SK-N-SH treated with all-trans-retinoic acid at 6 μM for 48 hours (cell line): ENCODE measurements at regions not wholly inside any gene's neighbourhood (a gene's known extent, or its start where the extent isn't known, plus 50 kb on each side); places are given as distances from the start of the nearest gene placed in this dataset.

Experiments used
- ATAC-seq: fragments of 200-7000 bp; cut with Tn5 transposase; 3 replicates; pipeline ENCODE4 v1.9.1; 2020; ENCODE audit warnings: mild to moderate bottlenecking, moderate library complexity
- ARNTL ChIP-seq: fragments of 450-650 bp; formaldehyde crosslinking; IDR thresholded peaks from 2 replicates; pipeline ENCODE4 v1.5.0; 2020; ENCODE audit warnings: low read depth, mild to moderate bottlenecking, moderate library complexity, borderline replicate concordance
- BACH2 ChIP-seq: fragments of 250-450 bp; sonication (Bioruptor Pico); IDR thresholded peaks from 2 replicates; pipeline ENCODE4 v1.9.0; 2021; ENCODE audit warnings: mild to moderate bottlenecking, borderline replicate concordance
- CREB5 ChIP-seq: fragments of 250-450 bp; sonication (Bioruptor Pico); IDR thresholded peaks from 2 replicates; pipeline ENCODE4 v1.5.1; 2020; ENCODE audit warnings: low read depth, mild to moderate bottlenecking, moderate library complexity
- CSDC2 ChIP-seq: fragments of 250-450 bp; sonication (Bioruptor Pico); IDR thresholded peaks from 2 replicates; pipeline ENCODE4 v1.5.0; 2020; ENCODE audit warnings: mild to moderate bottlenecking, moderate library complexity
- CSRNP3 ChIP-seq: fragments of 250-450 bp; sonication (Bioruptor Pico); IDR thresholded peaks from 2 replicates; pipeline ENCODE4 v1.5.1; 2021; ENCODE audit warnings: mild to moderate bottlenecking, moderate library complexity
- ESRRG ChIP-seq: fragments of 250-450 bp; sonication (Bioruptor Pico); IDR thresholded peaks from 2 replicates; pipeline ENCODE4 v1.6.1; 2021; ENCODE audit warnings: mild to moderate bottlenecking
- GLIS3 ChIP-seq: fragments of 250-450 bp; sonication (Bioruptor Pico); IDR thresholded peaks from 2 replicates; pipeline ENCODE4 v1.5.0; 2020; ENCODE audit warnings: mild to moderate bottlenecking, moderate library complexity
- ISL1 ChIP-seq: fragments of 250-450 bp; sonication (Bioruptor Pico); IDR thresholded peaks from 2 replicates; pipeline ENCODE4 v2.1.2; 2022; ENCODE audit warnings: mild to moderate bottlenecking, moderate library complexity
- OSR1 ChIP-seq: fragments of 250-450 bp; sonication (Bioruptor Pico); IDR thresholded peaks from 2 replicates; pipeline ENCODE4 v1.8.0; 2022; ENCODE audit warnings: moderate library complexity, mild to moderate bottlenecking, inconsistent platforms
- PATZ1 ChIP-seq: fragments of 250-450 bp; sonication (Bioruptor Pico); IDR thresholded peaks from 2 replicates; pipeline ENCODE4 v1.8.0; 2020; ENCODE audit warnings: mild to moderate bottlenecking, moderate library complexity, borderline replicate concordance
- POU6F1 ChIP-seq: fragments of 250-450 bp; sonication (Bioruptor Pico); IDR thresholded peaks from 2 replicates; pipeline ENCODE4 v1.8.0; 2021; ENCODE audit warnings: low read depth, mild to moderate bottlenecking, moderate library complexity, borderline replicate concordance
- PPARA ChIP-seq: fragments of 250-450 bp; sonication (Bioruptor Pico); IDR thresholded peaks from 2 replicates; pipeline ENCODE4 v1.5.0; 2020; ENCODE audit warnings: mild to moderate bottlenecking, borderline replicate concordance
- RARB ChIP-seq: fragments of 250-450 bp; sonication (Bioruptor Pico); IDR thresholded peaks from 2 replicates; pipeline ENCODE4 v1.8.0; 2021; ENCODE audit warnings: mild to moderate bottlenecking, moderate library complexity
- SNAI2 ChIP-seq: fragments of 250-450 bp; sonication (Bioruptor Pico); IDR thresholded peaks from 2 replicates; pipeline ENCODE4 v1.5.0; 2020; ENCODE audit warnings: mild to moderate bottlenecking, moderate library complexity
- TCF4 ChIP-seq: fragments of 250-450 bp; sonication (Bioruptor Pico); IDR thresholded peaks from 2 replicates; pipeline ENCODE4 v1.8.0; 2021; ENCODE audit warnings: mild to moderate bottlenecking, moderate library complexity, borderline replicate concordance
- TOX ChIP-seq: fragments of 250-450 bp; sonication (Bioruptor Pico); IDR thresholded peaks from 2 replicates; pipeline ENCODE4 v1.8.0; 2021; ENCODE audit warnings: mild to moderate bottlenecking, moderate library complexity, borderline replicate concordance
- TSHZ2 ChIP-seq: fragments of 250-450 bp; sonication (Bioruptor Pico); IDR thresholded peaks from 2 replicates; pipeline ENCODE4 v1.5.0; 2020; ENCODE audit warnings: mild to moderate bottlenecking, moderate library complexity
- ZC3H10 ChIP-seq: fragments of 250-450 bp; sonication (Bioruptor Pico); IDR thresholded peaks from 2 replicates; pipeline ENCODE4 v1.5.1; 2021; ENCODE audit warnings: mild to moderate bottlenecking, moderate library complexity
- ZFP3 ChIP-seq: fragments of 250-450 bp; sonication (Bioruptor Pico); IDR thresholded peaks from 2 replicates; pipeline ENCODE4 v1.5.0; 2020; ENCODE audit warnings: mild to moderate bottlenecking, moderate library complexity
- ZFP30 ChIP-seq: fragments of 450-650 bp; formaldehyde crosslinking; IDR thresholded peaks from 2 replicates; pipeline ENCODE4 v1.5.0; 2022; ENCODE audit warnings: mild to moderate bottlenecking, moderate library complexity
- ZNF565 ChIP-seq: fragments of 450-650 bp; formaldehyde crosslinking; conservative IDR thresholded peaks from 2 replicates; pipeline ENCODE4 v1.5.0; 2020; ENCODE audit warnings: low read depth, mild to moderate bottlenecking, moderate library complexity
- ZNF70 ChIP-seq: fragments of 450-650 bp; formaldehyde crosslinking; IDR thresholded peaks from 2 replicates; pipeline ENCODE4 v1.5.0; 2020; ENCODE audit warnings: mild to moderate bottlenecking, moderate library complexity
- ZNF8 ChIP-seq: fragments of 450-650 bp; formaldehyde crosslinking; IDR thresholded peaks from 2 replicates; pipeline ENCODE4 v1.5.0; 2020; ENCODE audit warnings: mild to moderate bottlenecking, moderate library complexity

GRCh38 chr9:14433351-14434157 lies 119.6 kb upstream of the NFIB start:
- TF ChIP-seq TCF4 (peak; percentile 95), ARNTL (CRISPR knock-in tag) (peak; percentile 84; the same call in 1 of the 2 replicates), ZNF8 (CRISPR knock-in tag) (0 out of 2 replicates have a peak, but pooled peaks have one; percentile 54), ZFP30 (CRISPR knock-in tag) (0 out of 2 replicates have a peak, but pooled peaks have one; percentile 11), CSRNP3 (peak; percentile 94), CSDC2 (no peak), SNAI2 (CRISPR knock-in tag) (peak; percentile 41), OSR1 (CRISPR knock-in tag) (no peak), ZNF565 (CRISPR knock-in tag) (no peak), ISL1 (CRISPR knock-in tag) (peak; percentile 98), ZFP3 (peak; percentile 50; the same call in 1 of the 2 replicates), PPARA (no peak), ESRRG (CRISPR knock-in tag) (peak; percentile 90; the same call in 1 of the 2 replicates), TSHZ2 (CRISPR knock-in tag) (peak; percentile 91), BACH2 (CRISPR knock-in tag) (no peak), PATZ1 (CRISPR knock-in tag) (peak; percentile 77; the same call in 1 of the 2 replicates), TOX (CRISPR knock-in tag) (peak; percentile 91), CREB5 (CRISPR knock-in tag) (peak; percentile 55; the same call in 1 of the 2 replicates), ZNF70 (CRISPR knock-in tag) (no peak), RARB (0 out of 2 replicates have a peak, but pooled peaks have one; percentile 49), POU6F1 (CRISPR knock-in tag) (peak; percentile 78; the same call in 1 of the 2 replicates), ZC3H10 (CRISPR knock-in tag) (peak; percentile 84; the same call in 1 of the 2 replicates), GLIS3 (CRISPR knock-in tag) (peak; percentile 71; the same call in 1 of the 2 replicates)
- ATAC-seq, result peak; percentile 86
